HCT116 (cell line): ENCODE measurements at regions not wholly inside any gene's neighbourhood (a gene's known extent, or its start where the extent isn't known, plus 50 kb on each side); places are given as distances from the start of the nearest gene placed in this dataset.
"Not testable (repeated sequence)": the region's sequence is repeated elsewhere in the genome, so short reads cannot be mapped to it uniquely, and the experiment has no call there.

Experiments used
- ATAC-seq: fragments of 200-7000 bp; cut with Tn5 transposase; 2 replicates; pipeline ENCODE4 v1.9.1; 2020; ENCODE audit warnings: mild to moderate bottlenecking, moderate library complexity
- BruUV-seq: library from RNA; stranded (reverse); fragments of 400-500 nt; replicated peaks from 2 replicates; lab custom pipeline; 2021; lab: Mats Ljungman, UMichigan
- CTCF ChIA-PET: fragments of 300-600 bp; sonication (Branson Sonifier 250); formaldehyde crosslinking; loops from one replicate; lab custom pipeline; 2021; ENCODE audit warnings: antibody characterized with exemption; lab: Charles Lee
- POLR2A ChIA-PET: fragments of 300-600, 350-600 bp; sonication (Branson Sonifier 250); formaldehyde crosslinking; loops from one replicate; lab custom pipeline; 2021; ENCODE audit warnings: antibody characterized with exemption; lab: Charles Lee
- RAD21 ChIA-PET, 2 experiments: fragments of 300-600 bp; sonication (Branson Sonifier 250); formaldehyde crosslinking; loops; one replicate each; lab custom pipeline; 2023; ENCODE audit warnings: low total read pairs in 2 of 2; ENCODE audit not compliant: uncharacterized antibody in 2 of 2, unreplicated experiment in 2 of 2, low non-redundant PET in 1 of 2; lab: Charles Lee
- DNase-seq: peaks from one replicate; pipeline ENCODE4 v3.0.0-alpha.2; 2010; ENCODE audit warnings: low read depth, low spot score
- H2AFZ ChIP-seq: fragments of 200-600 bp; shearing (Covaris generic), sonication (generic); 2 replicates; pipeline ENCODE4 v1.6.1; 2017; ENCODE audit warnings: low read depth, mixed run types, mixed read lengths, antibody characterized with exemption, low read length; ENCODE audit not compliant: poor library complexity, severe bottlenecking
- H3K27ac ChIP-seq: 2 replicates; pipeline ENCODE4 v1.5.1; 2012; ENCODE audit warnings: low read depth, low read length
- H3K27me3 ChIP-seq: fragments of 200-600 bp; sonication (generic); 2 replicates; pipeline ENCODE4 v1.6.1; 2016; ENCODE audit warnings: mixed run types, low read length, mixed read lengths; ENCODE audit not compliant: insufficient read depth
- H3K36me3 ChIP-seq, 2 experiments: fragments of 200-500 bp in 1 of 2; fragments of 200-600 bp in 1 of 2; sonication (Bioruptor generic) in 1 of 2; sonication (generic) in 1 of 2; 2 replicates each; pipeline versions ENCODE4 v1.5.1 to v1.6.1; 2014 to 2016; ENCODE audit warnings: low read length in 2 of 2, inconsistent platforms in 1 of 2, mixed read lengths in 1 of 2, mixed run types in 1 of 2; ENCODE audit not compliant: insufficient read depth in 2 of 2, control insufficient read depth in 1 of 2
- H3K4me1 ChIP-seq, 2 experiments: fragments of 200-600 bp in 1 of 2; sonication (generic) in 1 of 2; 2 replicates each; pipeline versions ENCODE4 v1.5.1 to v1.6.1; 2012 to 2017; ENCODE audit warnings: low read length in 2 of 2, inconsistent platforms in 1 of 2, mild to moderate bottlenecking in 1 of 2, mixed read lengths in 1 of 2, mixed run types in 1 of 2, moderate library complexity in 1 of 2; ENCODE audit not compliant: insufficient read depth in 2 of 2, control insufficient read depth in 1 of 2
- H3K4me2 ChIP-seq: fragments of 200-600 bp; sonication (generic); 2 replicates; pipeline ENCODE4 v1.6.1; 2017; ENCODE audit warnings: mixed run types, low read length, mixed read lengths
- H3K4me3 ChIP-seq, 2 experiments: fragments of 200-600 bp in 1 of 2; sonication (generic) in 1 of 2; replicated peaks in 1 of 2; 2 replicates each; pipeline ENCODE4 v1.5.1; 2011 to 2016; ENCODE audit warnings: low read length in 2 of 2, control low read depth in 1 of 2, low read depth in 1 of 2, mild to moderate bottlenecking in 1 of 2, mixed read lengths in 1 of 2, mixed run types in 1 of 2
- H3K79me2 ChIP-seq: fragments of 200-600 bp; sonication (generic); 2 replicates; pipeline ENCODE4 v1.6.1; 2017; ENCODE audit warnings: mild to moderate bottlenecking, mixed run types, low read length, moderate library complexity, mixed read lengths; ENCODE audit not compliant: insufficient read depth
- H3K9ac ChIP-seq: fragments of 200-600 bp; sonication (generic); 2 replicates; pipeline ENCODE4 v1.6.1; 2016; ENCODE audit warnings: low read length, mixed read lengths
- H3K9me2 ChIP-seq: fragments of 200-600 bp; sonication (generic), shearing (Covaris generic); 2 replicates; pipeline ENCODE4 v1.6.1; 2017; ENCODE audit warnings: mixed run types, mild to moderate bottlenecking, moderate library complexity; ENCODE audit not compliant: insufficient read depth
- H3K9me3 ChIP-seq, 2 experiments: fragments of 200-500 bp in 1 of 2; fragments of 200-600 bp in 1 of 2; sonication (Bioruptor generic) in 1 of 2; sonication (generic) in 1 of 2; 2 replicates each; pipeline ENCODE4 v1.6.1; 2014 to 2017; ENCODE audit warnings: low read length in 2 of 2, mixed read lengths in 2 of 2, inconsistent platforms in 1 of 2, low read depth in 1 of 2, mild to moderate bottlenecking in 1 of 2, mixed run types in 1 of 2, moderate library complexity in 1 of 2; ENCODE audit not compliant: control insufficient read depth in 1 of 2, insufficient read depth in 1 of 2
- H4K20me1 ChIP-seq: fragments of 200-600 bp; sonication (generic), shearing (Covaris generic); 2 replicates; pipeline ENCODE4 v1.6.1; 2017; ENCODE audit warnings: mixed run types, mild to moderate bottlenecking, moderate library complexity; ENCODE audit not compliant: insufficient read depth
- EZH2 ChIP-seq: fragments of 200-600 bp; sonication (generic); IDR thresholded peaks from 2 replicates; pipeline ENCODE4 v1.6.1; 2017; ENCODE audit warnings: antibody characterized with exemption, mixed run types
- EZH2phosphoT487 ChIP-seq: fragments of 200-600 bp; IDR thresholded peaks from 2 replicates; pipeline ENCODE4 v1.6.1; 2018; ENCODE audit warnings: antibody characterized with exemption, borderline replicate concordance
- JUND ChIP-seq: IDR thresholded peaks from 2 replicates; pipeline ENCODE4 v1.6.1; 2012
- POLR2AphosphoS5 ChIP-seq: IDR thresholded peaks from 2 replicates; pipeline ENCODE4 v1.6.1; 2011; ENCODE audit warnings: mild to moderate bottlenecking, low read depth, low read length, moderate library complexity
- SIN3A ChIP-seq: IDR thresholded peaks from 2 replicates; pipeline ENCODE4 v1.6.1; 2012; ENCODE audit warnings: low read depth
- SP1 ChIP-seq: IDR thresholded peaks from 2 replicates; pipeline ENCODE4 v1.6.1; 2012; ENCODE audit warnings: low read depth
- YY1 ChIP-seq: IDR thresholded peaks from 2 replicates; pipeline ENCODE4 v1.6.1; 2011; ENCODE audit warnings: low read length, low read depth, moderate library complexity, mild to moderate bottlenecking; ENCODE audit not compliant: insufficient replicate concordance; ENCODE audit errors: extremely low read depth
- intact Hi-C: fragments of 100-400 bp; cut with micrococcal nuclease; formaldehyde crosslinking; loops from 2 replicates; pipeline ENCODE4 v1.10.0; 2022

DNA sequence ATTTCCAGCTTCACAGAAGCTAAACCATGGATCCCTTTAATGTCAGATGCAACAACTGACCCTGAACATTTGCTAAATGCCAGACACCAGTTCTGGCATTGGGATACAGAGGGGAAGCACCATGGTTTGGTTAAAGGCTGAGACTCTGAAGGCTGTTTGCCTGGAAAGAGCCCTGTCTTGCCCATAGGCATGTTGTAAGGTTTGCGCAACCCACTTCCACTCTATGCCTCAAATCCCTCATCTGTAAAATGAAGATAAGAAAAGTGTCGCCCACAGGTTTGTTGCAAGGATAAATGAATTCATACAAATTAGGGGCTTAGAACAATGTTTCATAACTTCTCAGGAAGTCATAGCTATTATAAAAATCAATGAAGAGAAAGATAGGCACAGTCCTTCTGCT lies 380.9 kb upstream of the GYPC start:
- DNase-seq (no peak), ATAC-seq (no peak)
- POLR2A ChIA-PET = no interaction called here
- RAD21 ChIA-PET = no interaction called here
- no peaks in the 10 kb centered on the region for H3K27me3 ChIP-seq
- H3K36me3 ChIP-seq = no peaks in the 10 kb centered on the region
- peaks cover 16 to 24% of the 10 kb centered on the region in 2 experiments for H3K9me3 ChIP-seq
- no peak overlapping the region for H3K9ac ChIP-seq
- no peaks in the 10 kb centered on the region for H4K20me1 ChIP-seq
- BruUV-seq = no TSS peak
- no peaks in the 10 kb centered on the region for H3K4me1 ChIP-seq
- H2AFZ ChIP-seq = no peak overlapping the region
- CTCF ChIA-PET = no interaction called here
- no peaks in the 10 kb centered on the region for H3K79me2 ChIP-seq
- intact Hi-C loops = no loop called here
- H3K4me3 ChIP-seq = no peak overlapping the region
- no peak overlapping the region for H3K4me2 ChIP-seq
- H3K27ac ChIP-seq = no peak overlapping the region
- no peaks in the 10 kb centered on the region for H3K9me2 ChIP-seq
- TF ChIP-seq SIN3A = no peak
- TF ChIP-seq POLR2AphosphoS5 = no peak
- TF ChIP-seq YY1 = no peak
- TF ChIP-seq EZH2 = no peak
- no peak for TF ChIP-seq EZH2phosphoT487
- no peak for TF ChIP-seq JUND
- no peak for TF ChIP-seq SP1

GRCh38 chr2:126276268-126276667 lies 379.7 kb upstream of the GYPC start:
- ATAC-seq, BruUV-seq, intact Hi-C loops, H4K20me1 ChIP-seq, DNase-seq, POLR2A ChIA-PET, H3K4me1 ChIP-seq, H3K9me2 ChIP-seq, H3K27me3 ChIP-seq, H3K9ac ChIP-seq, H3K4me2 ChIP-seq, RAD21 ChIA-PET, H3K27ac ChIP-seq, H2AFZ ChIP-seq, H3K79me2 ChIP-seq, H3K36me3 ChIP-seq, CTCF ChIA-PET, H3K4me3 ChIP-seq: not testable (repeated sequence)
- peaks cover 16 to 21% of the 10 kb centered on the region in 2 experiments for H3K9me3 ChIP-seq
